CD4-positive, alpha-beta T cell treated with Interleukin-1 beta for 1 hour (primary cell): ENCODE measurements at regions not wholly inside any gene's neighbourhood (a gene's known extent, or its start where the extent isn't known, plus 50 kb on each side); places are given as distances from the start of the nearest gene placed in this dataset.
"Not testable (repeated sequence)": the region's sequence is repeated elsewhere in the genome, so short reads cannot be mapped to it uniquely, and the experiment has no call there.

ENCODE experiments used
- DNase-seq, 2 donors: peaks; one replicate each; pipeline ENCODE4 v3.0.0-alpha.2; 2020 to 2022

DNA sequence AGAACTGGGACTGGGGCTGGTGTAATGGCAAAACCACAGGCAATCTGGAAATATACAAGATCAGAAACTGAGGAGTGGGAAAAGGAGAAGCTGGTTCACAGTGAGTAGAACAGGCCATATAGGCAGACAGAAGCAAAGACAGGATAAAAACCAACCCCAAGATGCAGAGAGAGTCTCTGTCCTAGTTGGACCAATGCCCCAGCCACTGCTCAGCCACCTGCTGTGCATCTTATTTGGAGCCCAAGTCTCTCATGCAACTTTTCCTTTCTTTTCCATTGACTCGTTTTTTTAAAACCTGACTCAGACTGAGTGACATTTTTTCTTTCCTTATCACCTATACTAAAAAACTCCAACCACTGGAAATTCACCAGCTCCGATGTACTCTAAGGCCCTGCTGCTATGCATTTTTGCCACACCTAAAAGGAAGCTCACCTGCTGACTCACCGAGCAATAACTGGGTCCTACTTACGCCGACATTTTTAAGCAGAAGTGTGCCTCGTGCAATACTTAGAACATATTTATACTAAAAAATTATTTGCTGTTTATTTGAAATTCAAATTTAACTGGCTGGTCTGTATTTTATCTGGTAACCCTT is 100.8 kb upstream of the XYLT1 start:
- no peak for DNase-seq

DNA sequence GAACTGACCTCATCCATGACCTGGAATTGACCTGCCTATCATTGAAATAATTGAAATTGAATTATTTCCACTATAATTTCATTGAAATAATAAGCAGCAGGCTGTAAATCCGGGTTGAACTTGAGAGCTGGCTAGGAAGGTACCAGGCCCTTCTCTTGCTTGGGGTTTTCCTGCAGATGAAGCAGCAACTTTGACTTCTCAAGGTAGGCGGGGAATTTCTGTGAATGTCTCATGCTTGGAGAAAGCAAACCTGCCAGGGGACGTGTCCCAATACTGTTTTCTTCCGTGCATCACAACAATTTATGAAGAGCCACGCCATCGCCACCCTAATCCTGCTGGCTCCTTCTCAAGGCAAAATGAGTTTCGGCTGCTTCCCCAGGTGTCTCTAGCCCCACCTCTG is 97.5 kb upstream of the XYLT1 start:
- DNase-seq: no peak

DNA sequence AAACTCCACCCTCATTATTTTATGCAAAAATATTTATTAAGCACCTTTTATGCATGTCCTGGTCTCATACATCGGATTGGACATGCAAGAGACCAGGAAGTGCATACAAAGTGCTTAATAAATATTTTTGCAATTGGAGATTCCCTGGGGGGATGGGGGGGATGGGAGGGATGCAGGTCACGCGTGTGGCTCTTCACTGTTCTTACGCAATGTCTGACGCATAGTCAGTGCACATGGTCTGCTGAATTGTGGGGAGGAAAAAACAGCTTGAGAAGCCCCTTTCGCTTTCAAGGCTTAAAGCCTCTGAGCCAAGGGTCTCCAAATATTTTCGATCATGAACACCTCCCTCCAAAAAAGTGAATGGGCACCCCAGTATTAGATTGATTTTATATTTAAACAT is 96.7 kb upstream of the XYLT1 start:
- DNase-seq: no peak

DNA sequence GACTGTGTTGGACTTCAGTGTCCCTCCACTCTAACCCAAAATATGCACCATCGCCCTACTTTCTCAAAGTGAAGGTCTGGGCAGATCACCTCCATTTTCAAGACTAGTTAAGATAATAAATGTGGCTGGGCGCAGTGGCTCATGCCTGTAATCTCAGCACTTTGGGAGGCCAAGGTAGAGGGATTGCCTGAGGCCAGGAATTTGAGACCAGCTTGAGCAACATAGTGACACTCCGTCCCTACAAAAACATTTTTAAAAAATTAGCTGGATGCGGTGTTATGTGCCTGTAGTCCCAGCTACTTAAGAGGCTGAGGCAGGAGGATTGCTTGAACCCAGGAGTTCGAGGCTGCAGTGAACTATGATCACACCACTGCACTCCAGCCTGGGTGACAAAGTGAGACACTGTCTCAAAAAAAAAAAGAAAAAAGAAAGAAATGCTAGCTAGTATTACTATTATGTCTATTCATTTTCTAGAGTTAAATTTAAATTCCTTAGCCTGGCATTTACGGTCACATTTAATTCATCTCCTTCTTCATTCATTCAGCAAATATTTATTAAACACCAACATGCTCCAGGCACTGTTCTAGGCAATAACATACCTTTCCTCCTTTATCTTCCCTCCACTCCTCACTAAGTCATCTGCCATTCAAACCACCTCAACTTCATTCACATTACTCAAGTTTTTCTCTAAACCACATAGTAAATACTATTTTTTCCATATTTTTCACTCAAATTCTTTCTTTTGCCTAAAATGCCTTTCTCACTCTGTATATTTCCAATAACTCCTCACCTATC is 96.1 kb upstream of the XYLT1 start:
- no peak for DNase-seq

DNA sequence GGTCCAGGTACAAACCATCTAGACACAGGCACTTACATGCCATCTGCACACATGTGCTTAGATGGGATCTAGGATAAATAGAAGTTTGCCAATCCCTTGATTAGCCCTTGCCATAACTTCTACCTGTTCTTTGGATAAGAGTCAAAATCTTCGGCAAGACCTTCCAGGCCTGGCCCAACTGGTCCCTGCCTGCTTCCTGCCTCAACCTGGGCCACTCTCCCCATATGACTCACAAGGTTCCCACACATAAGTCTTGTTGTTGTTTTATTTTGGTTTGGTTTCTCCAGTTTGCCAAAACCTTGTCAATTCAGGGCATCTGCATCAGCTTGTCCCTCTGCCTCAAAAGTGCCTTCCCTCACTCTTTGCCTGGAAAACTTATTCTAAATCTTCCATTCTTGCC is 95.3 kb upstream of the XYLT1 start:
- no peak for DNase-seq

DNA sequence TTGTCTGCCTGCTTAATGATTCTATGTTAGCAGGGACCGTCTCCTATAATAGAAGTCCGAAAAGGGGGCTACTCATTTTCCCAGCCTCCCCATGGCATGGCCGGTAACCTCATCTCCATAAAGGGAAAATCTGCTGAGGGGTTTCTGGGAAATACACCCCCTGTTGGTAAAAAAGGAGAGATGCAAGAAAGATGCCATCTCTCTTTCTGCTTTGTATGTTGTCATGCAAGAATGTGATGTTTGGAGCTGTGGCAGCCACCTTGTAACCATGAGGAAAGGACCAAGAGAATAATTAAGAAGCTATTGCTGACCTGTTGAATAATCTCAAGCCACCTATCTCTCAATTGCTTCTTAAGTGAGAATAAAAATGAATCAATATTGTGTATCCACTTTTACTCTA is 94.8 kb upstream of the XYLT1 start:
- DNase-seq: no peak

DNA sequence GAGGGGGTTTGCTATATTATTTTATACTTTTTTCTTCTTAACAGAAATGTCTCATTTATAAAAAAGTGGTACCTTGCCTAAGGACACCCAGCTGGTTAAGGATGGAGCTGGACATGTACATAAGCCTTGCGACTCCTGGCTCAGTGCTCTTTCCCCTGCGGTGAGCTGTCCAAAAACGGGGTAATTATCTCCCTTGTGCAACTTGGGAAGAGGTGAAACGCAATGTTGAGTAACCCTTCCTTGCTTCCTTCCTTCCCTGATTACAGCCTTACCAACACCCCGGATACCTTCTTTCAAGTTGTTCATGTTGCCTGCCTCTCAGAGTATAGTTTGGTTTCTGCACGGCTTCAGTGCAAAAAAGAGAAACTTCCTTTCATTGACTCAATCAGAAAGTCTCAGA is 94.1 kb upstream of the XYLT1 start:
- no peak for DNase-seq

DNA sequence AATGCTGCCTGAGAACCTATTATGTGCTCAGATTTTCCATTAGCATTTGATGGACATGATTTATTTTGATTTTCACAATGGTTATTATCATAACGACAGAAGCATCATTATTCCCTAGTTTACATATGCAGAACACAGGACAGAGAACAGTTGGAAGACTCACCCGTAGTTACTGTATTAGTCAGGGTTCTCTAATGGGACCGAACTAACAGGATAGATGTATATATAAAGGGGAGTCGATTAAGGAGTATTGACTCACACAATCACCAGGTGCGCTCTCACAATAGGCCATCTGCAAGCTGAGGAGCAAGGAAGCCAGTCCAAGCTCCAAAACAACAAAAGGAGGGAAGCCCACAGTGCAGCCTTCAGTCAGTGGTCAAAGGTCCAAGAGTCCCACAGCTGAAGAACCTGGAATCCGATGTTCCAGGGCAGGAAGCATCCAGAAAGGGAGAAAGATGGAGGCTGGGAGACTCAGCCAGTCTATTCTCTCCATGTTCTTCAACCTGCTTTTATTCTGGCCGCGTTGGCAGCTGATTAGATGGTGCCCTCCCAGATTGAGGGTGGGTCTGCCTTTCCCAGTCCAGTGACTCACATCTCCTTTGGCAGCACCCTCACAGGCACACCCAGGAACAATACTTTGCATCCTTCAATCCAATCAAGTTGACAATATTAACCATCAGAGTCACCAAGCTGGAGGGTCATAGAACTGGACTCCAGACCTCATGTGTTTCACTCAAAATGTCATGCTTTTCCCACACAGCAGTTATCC is 92.7 kb upstream of the XYLT1 start:
- DNase-seq: no peak

DNA sequence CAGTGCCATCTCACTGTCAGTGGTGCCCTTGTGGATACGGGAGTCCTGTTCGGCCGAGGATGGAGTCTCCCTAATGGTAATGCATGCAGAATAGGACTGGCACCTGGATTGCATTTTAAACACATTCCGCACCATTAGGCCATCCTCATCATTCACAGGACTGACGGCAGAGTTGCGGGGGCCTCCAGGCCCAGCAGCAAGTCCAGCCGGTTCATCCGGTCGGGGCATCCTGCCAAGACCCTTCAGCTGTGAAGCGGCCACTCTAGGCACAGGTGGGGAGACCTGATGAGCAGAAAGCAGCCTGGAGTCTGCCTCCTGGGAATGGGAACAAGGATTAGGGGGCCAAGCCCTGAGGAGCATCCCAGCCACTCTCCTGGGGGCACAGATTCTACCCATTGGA is 90.3 kb upstream of the XYLT1 start:
- DNase-seq: no peak

DNA sequence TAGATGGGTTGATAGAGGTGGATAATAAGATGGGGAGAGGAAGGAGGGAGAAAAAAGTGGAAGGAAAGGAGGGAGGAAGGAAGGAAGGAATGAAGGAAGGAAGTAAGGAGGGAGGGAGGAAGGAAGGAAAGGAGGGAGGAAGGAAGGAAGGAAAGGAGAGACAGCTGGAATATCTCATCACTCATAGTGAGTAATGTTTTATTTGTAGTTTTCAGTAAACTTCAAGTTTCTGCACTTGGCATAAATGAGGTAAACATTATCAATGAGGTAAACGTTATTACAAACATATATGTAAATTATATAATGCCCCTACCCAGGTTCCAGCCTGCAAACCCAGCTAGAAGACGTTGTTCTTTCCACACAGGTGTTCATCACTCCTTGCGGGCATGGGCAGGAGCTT is 89.8 kb upstream of the XYLT1 start:
- DNase-seq: no peak

DNA sequence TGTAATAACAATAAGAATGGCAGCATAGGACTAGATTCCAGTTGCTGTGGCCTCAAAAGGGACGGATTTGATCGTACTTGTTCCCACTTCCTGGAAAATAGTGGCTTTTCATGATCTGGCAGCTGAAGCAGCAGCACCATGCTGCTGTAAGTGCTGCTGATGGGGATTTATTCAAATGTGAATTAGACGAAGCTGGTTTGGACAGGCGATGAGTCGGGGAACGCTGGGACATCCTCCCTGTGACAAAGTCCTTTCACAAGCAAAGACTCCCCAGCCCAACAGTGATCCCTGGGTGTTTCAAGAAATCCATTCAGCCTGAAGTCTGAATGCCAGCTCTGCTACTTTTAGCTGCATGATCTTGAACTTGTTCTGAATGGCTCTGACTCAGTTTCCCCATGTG is 88.6 kb upstream of the XYLT1 start:
- DNase-seq: no peak

DNA sequence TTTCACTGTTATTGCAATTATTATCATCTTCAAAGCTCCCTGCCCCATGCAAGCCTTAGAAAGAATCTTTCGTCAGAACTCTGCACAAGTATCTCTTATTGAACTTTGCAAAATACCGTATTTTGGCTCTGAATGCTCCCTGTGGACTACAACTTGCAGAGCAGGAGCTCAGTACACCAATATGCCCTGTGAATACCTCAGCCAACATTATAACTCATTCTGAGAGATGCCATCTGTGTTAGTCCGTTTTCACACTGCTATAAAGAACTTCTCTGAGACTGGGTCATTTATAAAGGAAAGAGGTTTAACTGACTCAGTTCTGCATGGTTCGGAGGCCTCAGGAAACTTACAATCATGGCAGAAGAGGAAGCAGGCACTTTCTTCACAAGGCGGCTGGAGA is 87.2 kb upstream of the XYLT1 start:
- no peak for DNase-seq

DNA sequence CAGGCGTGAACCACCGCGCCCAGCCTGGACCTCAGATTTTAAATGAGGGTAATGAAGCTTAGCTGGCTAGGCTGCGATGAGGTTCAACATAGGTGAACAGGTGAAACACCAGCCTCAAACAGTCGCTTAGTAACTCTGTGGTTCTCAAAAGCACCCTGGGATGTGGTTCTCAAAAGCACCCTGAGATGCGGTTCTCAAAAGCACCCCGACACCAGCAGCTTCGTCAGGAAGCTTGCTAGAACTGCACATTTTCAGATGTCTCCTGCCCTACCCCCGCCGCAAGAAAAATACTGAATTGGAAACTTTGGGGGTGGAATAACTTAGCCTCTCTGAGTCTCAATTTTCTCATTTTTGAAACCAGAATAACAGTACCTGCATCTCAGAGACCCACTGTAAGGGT is 86.7 kb upstream of the XYLT1 start:
- no peak for DNase-seq

DNA sequence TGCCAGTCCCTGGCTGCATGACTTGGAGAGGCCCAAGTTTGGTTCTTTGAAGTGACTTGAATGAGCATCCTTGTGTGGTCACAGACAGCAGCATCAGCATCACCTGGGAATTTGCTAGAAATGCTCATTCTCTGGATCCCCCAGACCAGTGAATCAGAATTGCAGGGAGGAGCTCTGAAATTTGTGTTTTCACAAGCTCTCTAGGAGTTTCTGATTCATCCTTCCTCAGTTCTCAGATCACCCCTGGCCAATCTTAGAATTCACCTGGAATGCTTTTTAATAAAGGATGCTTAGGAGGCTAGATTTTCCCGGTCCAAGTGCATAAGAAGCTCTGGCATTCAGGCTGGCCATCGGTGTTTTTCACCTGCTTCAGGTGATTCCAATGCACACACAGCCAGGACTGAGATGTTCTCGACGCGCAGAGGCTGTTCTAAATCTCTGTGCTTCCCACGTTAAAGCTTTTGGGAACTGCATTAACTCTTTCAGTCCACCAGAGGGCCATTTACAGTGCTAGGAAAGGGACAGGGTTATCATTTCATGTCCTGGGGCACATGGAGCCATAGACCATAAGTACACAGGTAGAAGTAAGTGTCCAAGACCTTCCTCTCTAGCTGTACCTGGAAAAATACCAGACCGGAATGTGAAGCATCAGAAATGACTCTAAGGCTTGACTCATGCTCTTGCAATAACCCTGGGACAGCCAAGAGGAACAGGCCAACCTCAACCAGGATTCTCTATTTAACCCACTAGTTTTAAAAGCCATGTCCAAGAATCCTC is 85.7 kb upstream of the XYLT1 start:
- DNase-seq: no peak

DNA sequence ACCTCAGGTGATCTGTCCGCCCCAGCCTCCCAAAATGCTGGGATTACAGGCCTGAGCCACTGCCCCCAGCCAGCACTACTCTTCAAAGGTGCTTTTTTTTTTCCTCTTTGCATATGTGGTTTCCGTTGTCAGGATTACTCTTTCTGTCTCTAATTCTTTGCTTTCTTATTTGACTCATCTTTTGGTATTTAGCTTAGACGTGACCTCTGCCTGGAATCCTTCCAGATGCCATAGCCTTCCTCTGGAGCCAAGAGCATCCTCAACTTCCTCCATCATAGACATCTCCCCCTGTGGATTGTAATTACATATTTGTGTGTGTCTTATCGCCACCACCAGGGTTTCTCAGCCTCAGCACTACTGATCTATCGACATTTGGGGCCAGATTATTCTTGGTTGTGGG is 84.4 kb upstream of the XYLT1 start:
- no peak for DNase-seq

DNA sequence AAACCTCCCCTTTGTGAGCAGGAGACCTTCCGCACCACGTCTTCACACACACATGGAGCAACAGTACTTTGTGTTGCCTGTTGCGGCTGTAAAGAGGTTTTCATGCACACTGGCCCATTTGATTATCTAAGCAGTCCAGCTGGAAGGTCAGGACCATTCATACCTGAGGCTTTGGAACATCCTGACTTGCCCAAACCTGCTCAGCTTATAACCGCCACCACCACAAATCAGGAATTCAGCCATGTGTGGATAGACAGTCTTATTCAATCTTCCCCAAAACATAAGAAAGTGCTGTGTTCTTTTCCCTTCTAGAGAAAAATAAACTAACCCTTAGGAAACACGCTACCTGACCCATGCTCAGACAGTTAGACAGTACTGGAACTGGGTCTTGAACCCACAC is 81.6 kb upstream of the XYLT1 start:
- DNase-seq: no peak

DNA sequence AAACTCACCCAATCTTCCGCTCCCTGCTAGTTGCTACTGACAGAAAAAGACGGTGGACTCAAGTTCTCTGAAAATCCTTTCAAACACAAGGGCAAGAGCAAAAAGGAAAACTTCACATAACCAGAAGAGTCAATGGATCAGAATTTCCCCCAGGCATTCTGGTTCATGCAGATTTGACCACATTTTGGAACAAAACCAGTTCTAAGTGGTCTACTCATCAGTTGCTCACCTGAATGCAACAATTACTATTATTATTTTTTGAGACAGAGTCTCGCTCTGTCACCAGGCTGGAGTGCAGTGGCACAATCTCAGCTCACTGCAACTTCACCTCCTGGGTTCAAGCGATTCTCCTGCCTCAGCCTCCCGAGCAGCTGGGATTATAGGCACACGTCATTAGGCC is 80.9 kb upstream of the XYLT1 start:
- not testable (repeated sequence) for DNase-seq

DNA sequence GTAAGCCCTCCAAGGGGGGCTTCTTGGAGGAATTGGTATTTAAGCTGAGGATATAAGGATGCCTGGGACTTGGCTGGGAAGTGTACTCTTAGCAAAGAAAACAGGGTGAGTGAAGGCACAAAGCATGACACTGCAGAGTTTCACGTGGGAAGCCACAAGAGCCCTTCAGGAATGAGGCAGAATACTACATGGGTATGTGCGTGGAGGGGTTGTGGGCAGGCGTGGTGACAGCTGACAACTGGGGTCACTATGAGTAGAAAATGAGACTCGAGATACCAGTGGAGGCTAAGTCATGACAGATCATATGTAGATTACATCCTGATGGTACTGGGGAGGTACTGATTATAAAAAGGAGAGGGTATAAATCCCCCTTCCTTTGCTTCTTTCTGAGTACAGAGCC is 78.1 kb upstream of the XYLT1 start:
- DNase-seq: no peak

DNA sequence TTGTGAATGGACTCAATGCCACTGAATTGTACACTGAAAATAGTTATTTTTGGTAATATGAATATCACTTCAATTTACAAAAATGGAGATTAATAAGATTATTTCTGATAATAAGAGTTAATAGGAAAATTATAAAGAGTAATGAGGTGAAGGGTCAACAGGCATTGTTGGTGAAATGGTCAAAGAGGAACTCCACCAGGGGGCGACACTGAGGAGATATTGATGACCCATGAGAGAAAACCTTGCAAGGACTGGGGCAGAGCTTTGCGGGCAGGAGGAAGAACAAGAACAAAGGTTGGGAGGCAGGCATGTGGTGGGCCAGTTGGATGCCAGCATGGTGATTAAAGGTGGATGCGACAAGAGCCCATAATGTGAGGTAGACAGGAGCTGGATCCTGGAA is 74.0 kb upstream of the XYLT1 start:
- DNase-seq: no peak

DNA sequence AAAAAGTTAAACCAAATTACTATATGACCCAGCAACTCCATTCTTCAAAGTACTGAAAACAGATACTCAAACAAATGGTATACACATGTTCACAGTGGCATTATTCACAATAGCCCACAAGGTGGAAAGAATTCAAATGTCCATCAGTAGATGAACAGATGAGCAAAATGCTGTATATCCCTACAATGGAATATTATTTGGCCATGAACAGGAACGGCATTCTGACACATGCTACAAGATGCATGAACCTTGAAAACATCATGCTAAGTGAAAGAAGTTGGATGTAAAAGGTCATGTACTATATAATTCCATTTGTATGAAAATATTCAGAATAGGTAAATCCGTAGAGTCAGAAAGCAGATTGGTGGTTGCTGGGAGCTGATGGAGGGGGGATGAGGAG is 73.5 kb upstream of the XYLT1 start:
- DNase-seq: no peak

DNA sequence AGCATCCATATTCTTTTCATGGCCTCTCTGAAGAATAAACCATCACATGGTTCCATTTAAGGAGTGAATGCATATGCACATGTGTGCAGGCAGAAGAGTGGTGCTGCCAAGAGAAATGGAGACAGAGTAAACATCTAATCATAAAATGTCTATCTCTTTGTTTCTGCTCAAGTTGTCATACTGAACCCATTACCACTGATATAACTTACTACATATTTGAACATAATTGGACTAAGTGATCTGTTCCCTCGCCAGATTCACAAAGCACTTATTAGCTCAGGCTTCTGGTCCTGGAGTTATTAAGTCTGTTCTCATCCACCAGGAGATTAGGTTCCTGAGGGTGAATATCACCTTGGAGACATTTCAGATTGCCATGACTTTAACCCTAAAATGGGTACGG is 72.3 kb upstream of the XYLT1 start:
- no peak for DNase-seq

DNA sequence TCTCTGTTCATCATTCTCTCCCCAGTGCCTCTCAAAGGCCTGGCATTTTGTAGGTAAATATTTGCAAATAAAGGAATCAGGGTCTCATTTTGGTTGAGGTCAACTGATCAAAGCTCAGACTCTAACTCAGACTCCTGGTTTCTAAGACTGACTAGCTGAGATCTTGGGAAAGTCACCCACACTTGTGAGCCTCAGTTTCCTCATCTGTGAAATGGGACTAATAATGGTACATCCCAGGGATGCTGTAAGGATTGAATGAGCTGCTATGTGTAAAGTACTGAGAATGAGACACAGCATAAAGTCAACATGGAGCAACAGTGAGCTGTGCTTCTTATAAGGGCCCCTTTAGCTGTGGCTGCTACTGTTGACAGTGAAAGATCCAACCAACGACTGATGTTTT is 70.6 kb upstream of the XYLT1 start:
- DNase-seq: no peak

DNA sequence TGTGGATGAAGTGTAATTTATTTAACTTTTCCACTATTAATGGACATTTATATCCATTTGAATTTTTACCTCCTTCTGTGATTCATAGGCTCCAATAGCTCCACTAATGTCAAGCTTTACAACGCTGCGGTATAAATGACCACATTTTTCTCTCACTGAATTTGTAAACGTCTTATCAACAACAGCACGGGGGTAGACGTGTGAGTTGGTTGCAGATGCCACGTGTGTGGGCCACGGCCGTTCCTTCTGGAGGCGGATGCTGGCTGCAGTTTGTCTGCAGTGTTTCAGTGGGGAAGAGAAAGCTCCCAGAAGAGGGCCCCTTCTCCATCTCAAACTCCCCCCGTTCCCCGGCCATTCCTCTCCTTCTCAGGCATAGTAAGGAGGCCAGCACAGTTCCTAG is 68.2 kb upstream of the XYLT1 start:
- no peak for DNase-seq
